Stimulated activated CD4-positive, alpha-beta T cell treated with anti-CD3 and anti-CD28 coated beads, Interleukin-15, amount 100 ng/mL, for 48 hours (primary cell): ENCODE measurements at regions not wholly inside any gene's neighbourhood (a gene's known extent, or its start where the extent isn't known, plus 50 kb on each side); places are given as distances from the start of the nearest gene placed in this dataset.

Source experiments
- DNase-seq, 2 donors: peaks; one replicate each; pipeline ENCODE4 v3.0.0-alpha.2; 2020; ENCODE audit warnings: low read depth in 2 of 2

GRCh38 chr18:60663060-60663989, 290.8 kb upstream of the MC4R start:
- no peak for DNase-seq

- DNase-seq, result no peak
Measured at GRCh38 chr18:60664736-60665135, 292.2 kb upstream of the MC4R start.

- DNase-seq, result no peak
Measured at GRCh38 chr18:60667016-60667415, 294.4 kb upstream of the MC4R start.

- DNase-seq, result no peak
Measured at GRCh38 chr18:60668583-60668982, 296.0 kb upstream of the MC4R start.

GRCh38 chr18:60669938-60670337, 297.4 kb upstream of the MC4R start:
- no peak for DNase-seq

- DNase-seq, result no peak
Measured at GRCh38 chr18:60671021-60671420, 298.4 kb upstream of the MC4R start.

GRCh38 chr18:60675126-60675525, 302.6 kb upstream of the MC4R start:
- no peak for DNase-seq

GRCh38 chr18:60675801-60676200, 303.2 kb upstream of the MC4R start:
- no peak for DNase-seq

GRCh38 chr18:60676815-60677214, 304.2 kb upstream of the MC4R start:
- DNase-seq, result no peak

GRCh38 chr18:60684843-60685513, 312.4 kb upstream of the MC4R start:
- no peak for DNase-seq

- no peak for DNase-seq
Measured at GRCh38 chr18:60686142-60686541, 313.6 kb upstream of the MC4R start.

GRCh38 chr18:60691061-60691460, 318.5 kb upstream of the MC4R start:
- no peak for DNase-seq

GRCh38 chr18:60693426-60693825, 320.9 kb upstream of the MC4R start:
- no peak for DNase-seq

GRCh38 chr18:60698901-60699300, 326.3 kb upstream of the MC4R start:
- no peak for DNase-seq

GRCh38 chr18:60722742-60723141, 350.2 kb upstream of the MC4R start:
- no peak for DNase-seq

- DNase-seq, result no peak
Measured at GRCh38 chr18:60732143-60732542, 359.6 kb upstream of the MC4R start.

GRCh38 chr18:60739212-60739611, 366.6 kb upstream of the MC4R start:
- DNase-seq, result no peak

- no peak for DNase-seq
Measured at GRCh38 chr18:60740313-60740712, 367.7 kb upstream of the MC4R start.

GRCh38 chr18:60746491-60746890, 373.9 kb upstream of the MC4R start:
- no peak for DNase-seq

- DNase-seq, result no peak
Measured at GRCh38 chr18:60746919-60747318, 374.3 kb upstream of the MC4R start.

- DNase-seq, result no peak
Measured at GRCh38 chr18:60753753-60754152, 381.2 kb upstream of the MC4R start.

- DNase-seq, result no peak
Measured at GRCh38 chr18:60754413-60755009, 381.9 kb upstream of the MC4R start.

- DNase-seq, result no peak
Measured at GRCh38 chr18:60755134-60755533, 382.6 kb upstream of the MC4R start.
